ENCODE measurements at regions not wholly inside any gene's neighbourhood (a gene's known extent, or its start where the extent isn't known, plus 50 kb on each side); places are given as distances from the start of the nearest gene placed in this dataset.

DNA sequence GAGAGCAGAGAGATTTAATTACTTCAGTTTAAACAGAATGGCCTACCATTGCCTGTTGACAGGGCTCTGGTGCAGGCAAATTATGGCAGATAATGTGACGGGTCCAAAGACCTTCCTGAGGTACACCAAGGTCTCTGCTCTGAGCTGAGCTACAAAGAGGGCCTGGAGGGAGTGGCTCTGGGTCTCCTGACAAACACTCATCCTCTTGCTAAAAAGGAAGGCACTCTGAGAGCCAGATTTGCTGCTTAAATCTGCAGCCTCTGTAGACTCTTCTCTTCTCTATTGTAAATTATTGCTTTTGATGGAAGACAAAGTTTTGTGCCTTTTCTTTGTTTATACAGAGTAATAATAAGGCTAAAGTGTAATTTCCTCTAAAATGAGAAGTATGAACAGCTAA, 529.5 kb upstream of the FZD8 start:
- Mint-ChIP-seq H3K4me3 (no peak overlapping the region), H3K36me3 (no peaks in the 10 kb centered on the region), H3K9me3 (peaks cover 0 to 8% (median 7%) of the 10 kb centered on the region in 3 donors), H3K27me3 (no peaks in the 10 kb centered on the region), H3K4me1 (no peaks in the 10 kb centered on the region), H3K27ac (no peak overlapping the region)
- Histone ChIP-seq H3K4me3 (ENCODE audit: control insufficient read depth in 1 of 2, extremely low read depth in 1 of 2, low read length in 1 of 2) (no peak overlapping the region), H3K27ac (ENCODE audit: low read length) (no peak overlapping the region), H3K9me3 (no peaks in the 10 kb centered on the region), H3K4me1 (ENCODE audit: control insufficient read depth in 1 of 2, extremely low read depth in 1 of 2, insufficient read depth in 2 of 2, low read length in 2 of 2) (no peaks in the 10 kb centered on the region), H3K27me3 (replicated peaks in 1 of 2; ENCODE audit: control insufficient read depth in 2 of 2, extremely low read depth in 1 of 2, insufficient read depth in 2 of 2, low read length in 1 of 2) (no peaks in the 10 kb centered on the region), H3K36me3 (ENCODE audit: control insufficient read depth in 2 of 2, extremely low read depth in 1 of 2, insufficient read depth in 1 of 2, low read length in 1 of 2) (no peaks in the 10 kb centered on the region)
- 67% methylated on average over 1 of the region's 1 CpG for WGBS (ENCODE audit: insufficient coverage)
- ChIA-PET CTCF (no interaction called here), POLR2A (interaction anchor here in 1 of 2 donors (0.6 kb wide), 1 partner anchor 186 kb away, joined by 3 read pairs; no protein-coding TSS in a partner anchor)
- DNase-seq (no peak), ATAC-seq (replicated peaks in 1 of 4) (no peak)

DNA sequence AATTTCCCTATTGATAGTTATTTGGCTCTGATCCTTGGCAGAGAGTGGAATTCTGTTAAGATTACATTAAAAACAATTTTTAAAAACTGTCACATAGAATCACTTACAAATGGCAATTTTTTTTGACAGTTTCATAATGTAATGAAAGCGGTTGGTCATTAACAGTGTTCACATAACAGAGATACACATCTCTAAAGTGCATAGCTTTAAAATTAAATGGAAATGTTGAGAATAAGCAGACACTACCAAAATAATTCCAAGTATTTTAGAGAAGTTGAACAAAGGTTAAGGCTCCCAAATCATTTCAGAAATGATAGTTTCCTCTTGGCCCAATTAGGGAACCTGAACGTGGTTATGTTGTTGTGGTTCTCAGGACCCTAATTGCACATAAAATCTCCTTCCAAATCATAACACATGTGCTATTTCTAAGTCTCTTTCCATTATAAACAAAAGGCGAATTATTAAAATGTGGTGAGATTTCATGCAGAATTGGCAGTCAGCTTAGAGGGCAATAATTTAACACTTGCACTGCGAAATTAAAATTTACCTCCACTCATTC, 528.9 kb upstream of the FZD8 start:
- H3K4me3 Mint-ChIP-seq: no peak overlapping the region
- POLR2A ChIA-PET: no interaction called here
- Histone ChIP-seq H3K4me1 (ENCODE audit: control insufficient read depth in 1 of 2, extremely low read depth in 1 of 2, insufficient read depth in 2 of 2, low read length in 2 of 2) (no peaks in the 10 kb centered on the region), H3K27ac (ENCODE audit: low read length) (no peak overlapping the region), H3K27me3 (replicated peaks in 1 of 2; ENCODE audit: control insufficient read depth in 2 of 2, extremely low read depth in 1 of 2, insufficient read depth in 2 of 2, low read length in 1 of 2) (no peaks in the 10 kb centered on the region), H3K36me3 (ENCODE audit: control insufficient read depth in 2 of 2, extremely low read depth in 1 of 2, insufficient read depth in 1 of 2, low read length in 1 of 2) (no peaks in the 10 kb centered on the region), H3K9me3 (no peaks in the 10 kb centered on the region), H3K4me3 (ENCODE audit: control insufficient read depth in 1 of 2, extremely low read depth in 1 of 2, low read length in 1 of 2) (no peak overlapping the region)
- no peak overlapping the region for H3K27ac Mint-ChIP-seq
- no peaks in the 10 kb centered on the region for H3K4me1 Mint-ChIP-seq
- ATAC-seq (replicated peaks in 1 of 4) (no peak), DNase-seq (no peak)
- H3K9me3 Mint-ChIP-seq: peaks cover 0 to 8% (median 7%) of the 10 kb centered on the region in 3 donors
- no peaks in the 10 kb centered on the region for H3K36me3 Mint-ChIP-seq
- CTCF ChIA-PET: no interaction called here
- no peaks in the 10 kb centered on the region for H3K27me3 Mint-ChIP-seq
- no CpG with 5 or more reads among the region's 4 CpGs for whole genome bisulfite sequencing (ENCODE audit: insufficient coverage)

- ChIA-PET POLR2A (no interaction called here), CTCF (no interaction called here)
- WGBS (ENCODE audit: insufficient coverage): no CpG with 5 or more reads among the region's 2 CpGs
- no peak overlapping the region for H3K27ac ChIP-seq (ENCODE audit: low read length)
- Mint-ChIP-seq H3K4me3 (no peak overlapping the region), H3K9me3 (peaks cover 0 to 9% (median 8%) of the 10 kb centered on the region in 3 donors), H3K4me1 (no peaks in the 10 kb centered on the region), H3K27me3 (no peaks in the 10 kb centered on the region), H3K27ac (no peak overlapping the region), H3K36me3 (no peaks in the 10 kb centered on the region)
- ATAC-seq (replicated peaks in 1 of 4): no peak
- no peak overlapping the region for H3K4me3 ChIP-seq (ENCODE audit: control insufficient read depth in 1 of 2, extremely low read depth in 1 of 2, low read length in 1 of 2)
- no peak for DNase-seq
- H3K9me3 ChIP-seq: no peaks in the 10 kb centered on the region
- H3K36me3 ChIP-seq (ENCODE audit: control insufficient read depth in 2 of 2, extremely low read depth in 1 of 2, insufficient read depth in 1 of 2, low read length in 1 of 2): no peaks in the 10 kb centered on the region
- no peaks in the 10 kb centered on the region for H3K4me1 ChIP-seq (ENCODE audit: control insufficient read depth in 1 of 2, extremely low read depth in 1 of 2, insufficient read depth in 2 of 2, low read length in 2 of 2)
- no peaks in the 10 kb centered on the region for H3K27me3 ChIP-seq (replicated peaks in 1 of 2; ENCODE audit: control insufficient read depth in 2 of 2, extremely low read depth in 1 of 2, insufficient read depth in 2 of 2, low read length in 1 of 2)
These were observed 528.1 kb upstream of the FZD8 start for GRCh38 chr10:36170142-36170719.

GRCh38 chr10:36168777-36169176, 526.7 kb upstream of the FZD8 start:
- POLR2A ChIA-PET: no interaction called here
- no peak for DNase-seq
- no peak for ATAC-seq (replicated peaks in 1 of 4)
- CTCF ChIA-PET: no interaction called here
- no peaks in the 10 kb centered on the region for H3K4me1 ChIP-seq (ENCODE audit: control insufficient read depth in 1 of 2, extremely low read depth in 1 of 2, insufficient read depth in 2 of 2, low read length in 2 of 2)
- peaks cover 0 to 13% (median 4%) of the 10 kb centered on the region in 3 donors for H3K9me3 Mint-ChIP-seq
- H3K4me3 ChIP-seq (ENCODE audit: control insufficient read depth in 1 of 2, extremely low read depth in 1 of 2, low read length in 1 of 2): no peak overlapping the region
- H3K27me3 ChIP-seq (replicated peaks in 1 of 2; ENCODE audit: control insufficient read depth in 2 of 2, extremely low read depth in 1 of 2, insufficient read depth in 2 of 2, low read length in 1 of 2): no peaks in the 10 kb centered on the region
- no peaks in the 10 kb centered on the region for H3K4me1 Mint-ChIP-seq
- no peaks in the 10 kb centered on the region for H3K36me3 ChIP-seq (ENCODE audit: control insufficient read depth in 2 of 2, extremely low read depth in 1 of 2, insufficient read depth in 1 of 2, low read length in 1 of 2)
- H3K4me3 Mint-ChIP-seq: no peak overlapping the region
- no peak overlapping the region for H3K27ac Mint-ChIP-seq
- H3K27ac ChIP-seq (ENCODE audit: low read length): no peak overlapping the region
- H3K36me3 Mint-ChIP-seq: no peaks in the 10 kb centered on the region
- WGBS (ENCODE audit: insufficient coverage): no CpG with 5 or more reads among the region's 2 CpGs
- H3K27me3 Mint-ChIP-seq: no peaks in the 10 kb centered on the region
- H3K9me3 ChIP-seq: no peaks in the 10 kb centered on the region

DNA sequence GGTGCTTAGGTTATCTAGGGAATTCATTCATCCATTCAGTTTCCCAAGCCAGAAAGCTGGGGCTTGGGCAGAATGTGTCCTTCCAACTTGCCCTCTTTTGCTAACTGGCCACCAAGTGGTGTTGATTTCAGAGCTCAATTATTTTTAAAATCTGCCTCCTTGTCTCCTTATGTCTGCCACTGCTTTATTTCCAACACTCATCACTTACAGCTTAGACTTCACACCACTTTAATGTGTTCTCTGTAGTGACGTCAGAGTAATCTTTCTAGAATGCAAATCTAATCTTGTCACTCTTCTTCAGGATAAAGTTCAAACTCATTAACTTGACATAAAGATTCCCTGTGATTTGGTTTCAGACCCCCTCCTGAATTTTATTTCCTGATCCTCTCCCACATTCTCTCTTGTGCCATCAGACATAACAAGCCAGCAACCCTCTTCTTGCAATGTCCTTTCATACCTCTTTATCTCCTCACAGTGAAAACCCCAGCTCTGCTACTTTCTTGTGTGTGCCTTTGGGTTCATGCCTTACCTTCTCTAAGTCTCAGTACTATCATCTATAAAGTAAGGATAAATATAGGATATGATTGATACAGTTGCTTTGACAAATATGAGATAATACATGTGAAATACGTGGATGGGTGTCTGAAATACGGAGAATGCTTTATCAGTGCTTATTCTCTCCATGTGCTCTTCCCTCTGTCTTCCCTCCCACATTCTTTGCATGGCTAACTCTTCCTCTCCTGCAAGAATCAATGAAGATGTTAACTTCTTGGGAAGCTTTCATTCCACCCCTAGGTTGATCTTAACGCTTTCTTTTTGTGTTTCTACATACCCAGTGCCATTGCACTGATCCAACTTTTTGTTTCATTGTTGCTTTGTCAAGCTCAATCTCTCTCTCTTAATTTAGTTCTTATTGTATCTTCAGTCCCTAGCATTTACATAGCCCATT, 522.7 kb upstream of the FZD8 start:
- H3K4me3 Mint-ChIP-seq: no peak overlapping the region
- Histone ChIP-seq H3K9me3 (no peaks in the 10 kb centered on the region), H3K36me3 (ENCODE audit: control insufficient read depth in 2 of 2, extremely low read depth in 1 of 2, insufficient read depth in 1 of 2, low read length in 1 of 2) (no peaks in the 10 kb centered on the region), H3K27ac (ENCODE audit: low read length) (no peak overlapping the region), H3K4me3 (ENCODE audit: control insufficient read depth in 1 of 2, extremely low read depth in 1 of 2, low read length in 1 of 2) (no peak overlapping the region), H3K27me3 (replicated peaks in 1 of 2; ENCODE audit: control insufficient read depth in 2 of 2, extremely low read depth in 1 of 2, insufficient read depth in 2 of 2, low read length in 1 of 2) (no peaks in the 10 kb centered on the region), H3K4me1 (ENCODE audit: control insufficient read depth in 1 of 2, extremely low read depth in 1 of 2, insufficient read depth in 2 of 2, low read length in 2 of 2) (no peaks in the 10 kb centered on the region)
- ATAC-seq (replicated peaks in 1 of 4) (no peak), DNase-seq (no peak)
- H3K36me3 Mint-ChIP-seq: no peaks in the 10 kb centered on the region
- peaks cover 0 to 9% (median 4%) of the 10 kb centered on the region in 3 donors for H3K9me3 Mint-ChIP-seq
- 78% methylated on average over 1 of the region's 4 CpGs for WGBS (ENCODE audit: insufficient coverage)
- no peak overlapping the region for H3K27ac Mint-ChIP-seq
- CTCF ChIA-PET: no interaction called here
- POLR2A ChIA-PET: no interaction called here
- no peaks in the 10 kb centered on the region for H3K27me3 Mint-ChIP-seq
- H3K4me1 Mint-ChIP-seq: no peaks in the 10 kb centered on the region

DNA sequence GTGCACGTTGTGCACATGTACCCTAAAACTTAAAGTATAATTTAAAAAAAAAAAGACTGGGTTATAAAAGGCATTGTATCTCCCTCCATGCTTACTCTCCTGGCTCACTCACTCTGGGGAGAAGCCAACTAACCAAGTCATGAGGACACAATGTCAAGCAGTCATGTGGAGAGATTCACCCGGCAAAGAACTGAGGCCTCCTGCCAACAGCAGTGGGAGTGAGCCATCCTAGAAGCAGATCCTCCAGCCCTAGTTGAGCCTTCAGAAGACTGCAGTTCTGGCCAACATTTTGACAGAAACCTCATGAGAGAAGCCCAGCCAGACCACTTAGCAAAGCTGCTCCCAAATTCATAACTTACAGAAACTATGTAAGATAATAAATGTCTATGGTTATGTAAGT, 521.7 kb upstream of the FZD8 start:
- no peaks in the 10 kb centered on the region for H3K27me3 Mint-ChIP-seq
- CTCF ChIA-PET: no interaction called here
- DNase-seq: no peak
- POLR2A ChIA-PET: no interaction called here
- Histone ChIP-seq H3K27me3 (replicated peaks in 1 of 2; ENCODE audit: control insufficient read depth in 2 of 2, extremely low read depth in 1 of 2, insufficient read depth in 2 of 2, low read length in 1 of 2) (no peaks in the 10 kb centered on the region), H3K4me3 (ENCODE audit: control insufficient read depth in 1 of 2, extremely low read depth in 1 of 2, low read length in 1 of 2) (no peak overlapping the region), H3K27ac (ENCODE audit: low read length) (no peak overlapping the region), H3K36me3 (ENCODE audit: control insufficient read depth in 2 of 2, extremely low read depth in 1 of 2, insufficient read depth in 1 of 2, low read length in 1 of 2) (no peaks in the 10 kb centered on the region), H3K4me1 (ENCODE audit: control insufficient read depth in 1 of 2, extremely low read depth in 1 of 2, insufficient read depth in 2 of 2, low read length in 2 of 2) (no peaks in the 10 kb centered on the region), H3K9me3 (no peaks in the 10 kb centered on the region)
- H3K9me3 Mint-ChIP-seq: peaks cover under 1 to 10% (median 5%) of the 10 kb centered on the region in 3 donors
- H3K4me3 Mint-ChIP-seq: no peak overlapping the region
- 100% methylated on average over 1 of the region's 2 CpGs for WGBS (ENCODE audit: insufficient coverage)
- ATAC-seq (replicated peaks in 1 of 4): no peak
- H3K36me3 Mint-ChIP-seq: no peaks in the 10 kb centered on the region
- H3K4me1 Mint-ChIP-seq: no peaks in the 10 kb centered on the region
- H3K27ac Mint-ChIP-seq: no peak overlapping the region
